ENCODE measurements at regions not wholly inside any gene's neighbourhood (a gene's known extent, or its start where the extent isn't known, plus 50 kb on each side); places are given as distances from the start of the nearest gene placed in this dataset.
"Not testable (repeated sequence)": the region's sequence is repeated elsewhere in the genome, so short reads cannot be mapped to it uniquely, and the experiment has no call there.

DNA sequence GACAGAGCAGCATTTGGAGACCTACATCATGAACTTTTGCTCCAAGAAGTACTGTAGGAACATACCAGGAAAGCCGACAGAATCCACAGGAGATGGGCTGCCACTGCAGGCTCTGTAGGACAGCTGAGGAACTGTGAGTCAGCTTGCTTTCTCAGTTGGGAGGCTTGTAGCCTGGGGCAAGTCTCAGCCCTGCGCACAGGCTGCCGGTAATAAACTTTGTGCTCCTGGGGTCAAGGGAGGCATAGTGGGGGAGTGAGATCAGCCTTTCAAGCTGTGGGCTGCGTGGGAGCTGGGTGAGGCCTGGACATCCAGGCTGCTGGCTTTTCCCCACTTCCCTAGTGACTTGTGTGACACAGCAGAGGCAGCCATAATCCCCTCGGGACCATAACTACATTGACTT is 718.0 kb upstream of the CDH10 start:
- DNase-seq, result no peak

DNA sequence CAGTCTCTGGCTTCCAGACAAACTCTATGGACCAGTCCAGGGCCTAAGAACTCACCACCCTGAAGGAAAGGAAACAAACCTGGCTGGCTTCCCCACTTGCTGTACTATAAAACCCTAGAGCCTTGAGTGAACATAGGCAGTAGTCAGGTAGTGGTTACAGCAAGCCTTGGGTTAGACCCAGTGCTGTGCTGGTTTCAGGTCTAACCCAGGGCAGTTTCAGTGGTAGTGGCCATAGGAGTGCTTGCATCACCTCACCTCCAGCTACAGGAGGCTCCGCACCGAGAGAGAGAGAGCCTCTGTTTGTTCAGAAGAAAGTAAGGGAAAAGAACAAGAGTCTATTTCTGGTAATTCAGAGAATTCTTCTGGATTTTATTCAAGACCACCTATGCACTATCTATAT is 714.1 kb upstream of the CDH10 start:
- no peak for DNase-seq

DNA sequence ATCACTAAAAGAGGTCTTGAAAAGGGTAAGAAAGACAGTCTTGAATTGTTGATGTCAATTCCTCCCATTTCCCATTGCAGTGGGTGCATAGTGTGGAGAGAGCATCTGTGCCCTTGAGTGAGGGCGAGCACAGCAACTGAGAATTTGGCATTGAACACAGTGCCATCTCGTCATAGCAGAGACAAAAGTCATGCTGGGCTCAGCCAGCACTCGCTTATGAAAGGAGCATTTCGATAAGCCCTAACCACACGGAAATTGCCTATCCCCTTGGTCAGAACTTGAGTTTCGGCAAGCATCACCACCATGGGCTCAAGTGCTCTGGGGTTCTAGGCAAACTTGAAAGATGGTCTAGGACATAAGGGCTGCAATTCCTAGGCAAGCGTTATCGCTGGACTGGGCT is 712.8 kb upstream of the CDH10 start:
- DNase-seq, result no peak

DNA sequence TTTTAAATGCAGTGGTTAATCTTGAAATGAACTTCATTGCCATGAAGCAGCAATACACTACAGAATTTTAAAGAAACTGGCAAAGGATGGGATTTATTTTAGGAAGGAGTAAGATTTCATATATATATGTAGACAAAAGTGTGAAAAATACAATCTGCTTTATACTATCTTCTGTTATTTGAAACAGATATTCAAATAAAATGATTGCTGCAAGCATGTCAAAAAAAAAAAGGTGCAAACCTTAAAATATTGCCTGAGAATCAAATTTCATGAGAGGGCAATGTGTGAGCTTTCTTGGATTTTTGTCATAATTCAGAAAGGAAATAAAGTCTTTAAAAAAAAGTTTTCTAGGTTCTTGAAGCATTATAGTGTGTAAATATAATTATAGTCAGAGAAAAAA is 705.0 kb upstream of the CDH10 start:
- DNase-seq, result no peak

DNA sequence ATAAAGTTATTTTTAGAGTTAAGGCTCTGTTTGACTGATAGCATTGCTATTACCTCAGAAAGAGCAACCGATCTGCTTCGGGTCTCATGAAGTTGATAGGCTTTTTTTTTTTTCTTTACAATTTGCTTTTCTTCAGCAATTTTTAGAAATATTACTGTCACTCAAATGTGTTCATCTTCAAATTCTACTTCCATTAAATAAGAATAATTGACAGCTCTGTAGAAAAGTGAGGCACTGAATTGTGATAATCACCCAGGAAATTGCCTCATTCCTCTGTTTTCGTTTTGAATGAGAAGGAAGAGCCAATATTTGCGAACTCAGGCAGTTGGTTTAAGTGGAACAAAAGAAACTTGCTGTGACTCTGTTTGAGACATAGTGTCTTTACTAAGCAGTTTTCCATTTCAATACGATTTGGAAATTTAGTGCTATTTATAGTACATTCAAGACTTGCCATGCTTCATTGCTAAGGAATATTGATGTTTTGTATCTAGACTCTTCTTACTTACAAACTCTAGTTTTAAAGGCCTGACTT is 700.5 kb upstream of the CDH10 start:
- no peak for DNase-seq

DNA sequence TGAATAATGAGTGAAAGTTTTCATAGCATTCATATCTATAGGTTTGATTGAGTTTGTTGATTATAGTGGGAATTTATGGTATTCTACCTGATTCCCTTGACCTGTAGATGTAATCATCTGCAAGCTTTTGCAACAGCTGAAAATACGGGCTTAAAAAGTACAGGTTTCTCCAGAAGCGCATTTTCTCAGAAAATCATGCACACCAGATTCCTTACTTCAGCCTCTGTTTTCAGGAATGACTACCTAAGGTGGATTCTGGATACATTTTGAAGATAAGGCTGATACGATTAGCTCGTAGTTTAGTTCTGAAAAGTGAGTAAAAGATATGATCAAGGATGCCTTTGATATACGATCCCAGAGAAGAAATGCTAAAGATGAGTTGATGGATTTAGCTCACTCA is 694.8 kb upstream of the CDH10 start:
- DNase-seq, result no peak

DNA sequence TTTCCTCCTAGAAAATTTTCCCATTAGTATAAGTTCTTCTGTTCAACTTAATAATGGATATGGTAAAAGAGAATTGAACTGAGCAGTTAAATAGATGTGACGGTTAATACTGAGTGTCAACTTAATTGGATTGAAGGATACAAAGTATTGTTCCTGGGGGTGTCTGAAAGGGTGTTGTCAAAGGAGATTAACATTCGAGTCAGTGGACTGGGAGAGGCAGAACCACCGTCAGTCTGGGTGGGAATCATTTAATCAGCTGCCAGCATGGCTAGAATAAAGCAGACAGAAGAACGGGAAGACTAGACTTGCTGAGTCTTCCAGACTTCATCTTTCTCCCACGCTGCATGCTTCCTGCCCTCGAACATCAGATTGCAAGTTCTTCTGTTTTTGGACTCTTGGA is 689.6 kb upstream of the CDH10 start:
- no peak for DNase-seq

DNA sequence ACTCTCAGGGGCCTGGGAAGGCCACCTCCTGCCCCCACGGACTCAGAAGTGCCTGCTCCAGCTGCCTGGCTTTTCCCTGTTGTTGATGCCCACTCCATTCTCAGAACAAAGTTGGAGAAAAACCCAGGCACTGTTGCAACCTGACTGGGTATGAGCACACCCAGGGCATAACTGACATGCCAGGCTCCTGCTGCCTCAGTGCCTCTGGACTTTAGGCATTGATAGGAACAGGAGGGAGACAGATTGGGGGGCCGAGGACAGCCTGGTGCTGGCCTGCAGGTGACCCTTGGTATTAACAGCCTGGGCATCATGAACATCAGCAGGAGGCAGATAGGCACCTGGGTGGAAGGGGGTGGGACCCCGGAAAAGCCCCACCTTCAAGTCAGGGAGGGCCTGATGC is 685.9 kb upstream of the CDH10 start:
- DNase-seq, result no peak

DNA sequence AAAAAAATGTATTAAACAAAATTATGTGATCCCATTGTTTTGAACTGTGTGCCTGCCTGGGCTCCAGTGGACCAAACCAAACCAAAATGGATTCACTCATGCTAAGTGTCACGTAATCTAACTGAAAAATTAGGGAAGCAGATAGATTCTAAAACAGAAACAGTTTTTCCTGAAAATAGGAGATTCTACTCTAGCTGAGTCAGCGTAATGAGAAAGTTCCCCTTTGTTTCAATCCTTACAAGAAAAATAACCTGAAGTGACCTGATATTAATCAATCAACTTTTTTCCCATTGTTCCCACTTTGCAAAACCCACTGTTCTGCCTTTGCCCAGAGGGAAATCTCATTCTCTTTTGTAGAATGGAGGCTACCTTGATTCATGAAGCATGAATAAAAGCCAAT is 682.4 kb upstream of the CDH10 start:
- DNase-seq, result no peak

DNA sequence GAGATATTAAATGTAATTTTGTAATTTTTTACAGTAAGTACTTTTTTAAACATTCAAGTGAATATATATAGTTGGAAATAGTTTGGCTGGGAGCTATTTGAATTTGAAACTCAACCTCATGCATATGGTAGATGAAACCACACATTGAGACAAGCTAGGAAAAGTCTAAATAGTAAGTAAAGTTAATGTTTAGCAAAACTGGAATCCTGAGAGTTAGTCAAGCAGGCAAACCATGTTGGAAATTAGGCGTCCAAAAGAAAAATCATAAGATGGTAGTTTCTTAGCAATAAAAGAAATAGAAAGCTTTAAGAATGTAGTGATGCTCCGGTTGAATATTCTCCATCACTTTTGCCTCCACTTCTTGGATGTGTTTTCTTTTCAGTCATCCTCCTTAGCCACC is 657.1 kb upstream of the CDH10 start:
- DNase-seq, result no peak

DNA sequence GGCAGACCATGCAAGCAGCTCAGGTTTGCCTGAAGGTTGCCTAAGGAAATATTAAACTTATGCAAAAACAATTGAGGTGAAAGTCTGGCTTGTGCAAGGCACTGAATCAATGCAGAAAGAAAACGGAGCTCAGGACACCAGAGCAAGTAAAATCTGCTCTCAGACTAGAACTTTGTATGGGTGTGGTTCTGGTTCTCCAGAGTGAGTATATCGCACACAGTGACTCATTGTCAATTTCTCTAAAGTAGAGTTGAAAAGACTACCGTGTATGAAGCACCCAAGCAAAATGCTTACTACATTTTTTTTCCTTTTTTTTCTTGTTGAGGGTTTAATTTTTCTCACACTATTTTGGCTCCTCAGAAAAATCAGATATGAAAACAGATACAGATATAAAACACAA is 650.3 kb upstream of the CDH10 start:
- no peak for DNase-seq

DNA sequence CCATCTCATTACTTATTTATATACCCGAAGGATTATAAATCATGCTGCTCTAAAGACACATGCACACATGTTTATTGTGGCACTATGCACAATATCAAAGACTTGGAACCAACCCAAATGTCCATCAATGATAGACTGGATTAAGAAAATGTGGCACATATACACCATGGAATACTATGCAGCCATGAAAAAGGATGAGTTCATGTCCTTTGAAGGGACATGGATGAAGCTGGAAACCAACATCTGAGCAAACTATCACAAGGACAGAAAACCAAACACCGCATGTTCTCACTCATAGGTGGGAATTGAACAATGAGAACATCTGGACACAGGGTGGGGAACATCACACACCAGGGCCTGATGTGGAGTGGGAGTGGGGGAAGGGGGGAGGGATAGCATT is 645.0 kb upstream of the CDH10 start:
- DNase-seq, result not testable (repeated sequence)

DNA sequence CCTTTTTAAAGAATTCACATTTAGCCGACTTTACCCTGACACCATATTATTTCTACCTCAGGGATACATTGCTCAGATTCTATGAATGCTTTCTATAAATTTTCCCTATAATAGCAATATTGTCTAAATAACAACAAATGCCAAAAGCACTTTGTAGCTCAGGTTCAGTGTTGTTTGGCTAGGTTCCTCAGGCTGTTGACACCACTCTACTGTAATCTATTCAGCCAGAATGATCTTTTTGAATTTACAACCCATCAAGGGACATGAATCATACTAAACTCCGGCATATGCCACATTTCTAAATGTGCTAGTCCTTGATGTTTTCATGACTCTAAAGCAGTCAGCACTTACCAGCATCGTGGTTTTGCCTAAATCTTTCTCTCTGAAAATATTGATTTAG is 641.5 kb upstream of the CDH10 start:
- no peak for DNase-seq

DNA sequence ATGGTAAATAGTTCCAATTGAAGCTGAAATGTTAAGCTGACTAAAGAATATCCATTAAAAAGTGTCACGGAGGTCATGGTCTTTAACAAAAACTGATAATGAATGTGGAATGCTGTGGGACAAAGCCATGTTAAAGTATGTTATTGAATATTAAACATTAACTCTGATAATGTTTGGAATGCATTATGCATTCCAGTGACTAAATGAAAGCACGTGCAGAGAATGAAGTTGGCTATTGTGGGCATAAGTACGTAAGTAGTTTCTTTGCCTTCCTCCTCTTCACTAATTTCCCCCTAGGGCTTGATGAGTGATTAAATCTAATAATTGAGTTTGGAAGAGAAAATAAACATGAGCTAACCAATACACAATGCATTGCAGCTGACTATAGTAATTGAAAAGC is 640.4 kb upstream of the CDH10 start:
- no peak for DNase-seq

DNA sequence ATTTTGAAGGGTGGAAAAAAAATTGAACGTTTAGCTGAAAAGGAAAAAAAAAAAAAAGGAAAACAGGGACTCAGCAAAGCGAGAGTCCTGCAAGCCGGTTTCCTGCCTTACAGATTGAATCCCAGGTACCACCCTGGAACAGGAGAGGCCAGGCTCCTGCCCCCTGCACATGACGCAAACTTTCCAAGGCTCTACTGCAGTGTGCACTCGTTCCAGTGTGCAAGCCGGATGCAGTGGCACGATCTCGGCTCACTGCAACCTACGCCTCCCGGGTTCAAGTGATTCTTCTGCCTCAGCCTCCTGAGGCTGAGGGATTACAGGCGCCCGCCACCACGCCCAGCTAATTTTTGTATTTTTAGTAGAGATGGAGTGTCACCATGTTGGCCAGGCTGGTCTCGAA is 618.7 kb upstream of the CDH10 start:
- DNase-seq, result not testable (repeated sequence)

DNA sequence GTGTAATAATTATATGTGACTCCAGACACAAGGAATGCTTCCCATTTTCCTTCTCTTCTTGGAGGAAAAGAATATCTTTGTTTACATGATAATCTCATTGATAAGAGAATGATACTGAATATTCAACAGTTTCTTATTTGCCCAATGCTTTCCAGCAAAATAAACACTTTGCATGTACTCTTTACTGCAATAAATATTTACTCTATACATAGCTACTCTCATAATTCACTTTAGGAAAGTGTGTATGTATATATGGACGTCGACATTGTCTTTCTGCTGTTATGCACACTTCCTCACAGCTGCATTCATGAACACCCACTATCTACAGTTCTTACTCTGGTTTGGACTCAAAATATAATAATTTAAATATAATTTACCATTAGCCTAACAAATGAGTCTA is 617.4 kb upstream of the CDH10 start:
- no peak for DNase-seq

DNA sequence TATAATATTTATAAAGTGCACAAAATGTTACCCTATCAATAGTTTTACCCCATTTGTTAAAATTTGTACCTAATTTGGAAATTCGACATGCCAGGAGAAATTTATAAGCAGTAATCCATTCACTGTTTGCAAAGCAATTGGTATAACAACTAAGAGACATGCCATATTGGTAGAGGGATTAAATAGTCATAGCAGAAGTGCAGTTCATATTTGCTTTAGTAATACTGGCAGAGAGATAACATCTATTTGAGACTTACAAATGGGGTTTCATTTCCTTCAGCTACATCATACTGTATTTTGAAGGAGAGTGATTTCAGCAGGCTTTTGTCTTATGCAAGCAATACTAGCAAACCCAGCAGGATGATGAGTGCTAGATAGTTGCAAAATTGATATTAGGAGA is 610.4 kb upstream of the CDH10 start:
- peak in 1 of 2 experiments; percentile 50 for DNase-seq

DNA sequence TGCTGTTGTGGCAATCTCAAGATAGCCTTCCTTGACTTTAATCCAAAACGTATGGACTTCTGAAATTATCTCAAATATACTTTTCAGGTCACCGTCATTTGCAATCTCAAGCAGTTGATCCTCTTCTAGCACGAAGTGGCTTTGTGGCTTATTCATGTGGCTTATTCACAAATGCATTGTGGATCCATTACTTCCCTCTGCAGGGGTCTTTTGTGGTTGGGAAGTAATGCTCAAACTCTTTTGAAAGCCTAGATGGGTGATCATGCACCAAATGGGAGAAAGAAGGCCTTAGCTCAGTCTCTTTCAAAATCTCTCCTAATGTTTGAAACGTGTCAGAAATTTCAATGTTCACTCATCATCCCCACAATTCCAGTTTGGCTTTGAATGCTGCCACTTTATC is 597.2 kb upstream of the CDH10 start:
- DNase-seq, result no peak

DNA sequence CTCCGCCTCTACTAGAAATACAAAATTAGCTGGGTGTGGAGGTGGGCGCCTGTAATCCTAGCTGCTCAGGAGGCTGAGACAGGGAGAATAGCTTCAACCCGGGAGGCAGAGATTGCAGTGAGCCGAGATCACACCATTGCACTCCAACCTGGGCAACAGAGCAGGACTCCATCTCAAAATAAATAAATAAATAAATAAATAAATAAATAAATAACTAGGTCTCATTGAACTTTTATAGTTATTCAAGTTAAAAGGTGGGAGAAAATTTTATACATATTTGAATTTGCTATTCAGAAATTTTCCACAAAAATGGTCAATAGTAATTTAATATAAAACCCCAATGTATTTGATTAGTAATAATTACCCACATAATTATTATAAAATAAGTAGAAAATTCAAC is 593.9 kb upstream of the CDH10 start:
- DNase-seq, result not testable (repeated sequence)

DNA sequence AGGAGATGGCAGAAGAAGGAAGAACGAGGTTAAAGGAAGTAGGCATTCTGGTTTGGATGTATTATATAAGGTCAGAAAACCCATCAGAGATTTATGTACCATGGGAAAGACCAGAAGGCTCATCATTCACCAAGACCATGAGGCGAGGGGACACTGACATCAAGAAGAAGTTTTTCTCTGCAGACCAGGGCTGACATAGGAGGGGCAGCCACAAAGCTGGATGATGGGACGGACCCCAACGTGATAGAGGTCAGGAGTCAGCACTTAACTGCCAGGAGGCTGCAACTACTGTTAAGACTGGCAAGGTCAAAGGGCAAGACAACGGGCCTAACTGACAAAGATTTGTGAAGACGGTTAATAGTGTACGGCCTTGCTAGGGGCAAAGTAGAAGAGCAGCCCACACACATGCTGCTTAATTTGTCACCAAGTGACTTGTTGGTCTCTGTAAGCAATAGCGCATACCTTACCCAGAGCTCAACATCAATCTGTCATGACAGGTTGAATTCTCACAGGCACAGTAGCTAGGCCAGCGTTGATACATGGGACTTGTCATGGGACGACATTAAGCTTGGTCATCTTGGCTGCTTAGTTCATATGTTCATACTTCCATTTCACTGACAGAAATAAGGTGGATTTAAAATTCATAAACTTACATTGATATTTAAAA is 579.7 kb upstream of the CDH10 start:
- DNase-seq, result no peak

DNA sequence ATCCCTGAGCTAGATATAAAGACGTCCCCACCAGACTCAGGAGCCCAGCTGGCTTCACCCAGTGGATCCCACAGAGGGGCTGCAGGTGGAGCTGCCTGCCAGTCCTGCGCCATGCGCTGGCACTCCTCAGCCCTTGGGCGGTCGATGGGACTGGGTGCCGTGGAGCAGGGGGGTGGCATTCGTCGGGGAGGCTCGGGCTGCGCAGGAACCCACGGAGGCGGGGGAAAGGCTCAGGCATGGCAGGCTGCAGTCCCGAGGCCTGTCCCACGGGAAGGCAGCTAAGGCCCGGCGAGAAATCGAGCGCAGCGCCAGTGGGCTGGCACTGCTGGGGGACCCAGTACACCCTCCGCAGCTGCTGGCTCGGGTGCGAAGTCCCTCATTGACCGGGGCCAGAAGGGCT is 555.1 kb upstream of the CDH10 start:
- DNase-seq, result not testable (repeated sequence)

DNA sequence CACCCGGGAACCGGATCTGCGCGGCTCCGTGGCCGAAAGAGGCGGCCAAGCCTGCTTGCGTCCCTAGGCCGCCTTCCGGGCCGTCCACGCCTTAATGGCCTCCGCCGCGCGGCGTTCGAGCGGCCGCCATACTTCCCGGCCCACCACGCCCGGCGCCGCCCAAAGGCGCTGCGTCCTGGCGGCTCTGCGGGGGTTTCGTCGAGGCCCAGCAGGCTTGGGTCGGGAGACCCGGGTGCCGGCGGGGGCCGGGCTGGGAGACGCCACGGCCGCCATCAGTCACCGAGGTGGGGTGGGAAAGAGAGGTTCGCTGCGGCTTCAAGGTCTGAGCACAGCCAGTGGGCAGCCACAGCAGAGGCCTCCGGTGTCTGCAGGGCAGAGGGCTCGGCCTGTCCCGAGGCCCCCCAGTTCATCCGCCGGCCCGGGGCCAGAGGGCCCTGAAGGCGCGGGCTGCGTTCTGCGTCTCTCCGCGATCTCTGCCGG is 545.8 kb upstream of the CDH10 start:
- DNase-seq, result no peak

DNA sequence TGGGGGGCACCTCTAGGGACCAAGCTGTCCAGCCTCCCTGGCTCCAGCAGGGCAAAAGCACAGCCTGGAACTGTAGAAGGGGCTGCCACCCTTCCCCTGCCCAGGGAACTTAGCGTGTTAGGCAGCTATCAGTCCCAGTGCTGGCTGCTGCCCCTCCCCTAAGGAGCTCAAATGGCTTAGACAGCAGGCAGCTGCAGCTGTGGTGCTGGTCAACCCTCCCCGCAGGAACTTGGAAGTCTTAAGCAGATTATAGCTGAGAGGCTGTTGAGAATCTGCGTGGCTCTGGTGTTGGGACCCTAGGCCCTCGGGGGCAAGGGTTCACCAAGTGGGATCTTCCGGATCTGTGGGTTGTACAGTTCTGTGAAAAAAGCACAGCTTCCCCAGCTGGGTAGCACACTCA is 536.5 kb upstream of the CDH10 start:
- DNase-seq, result peak; percentile 81 to 93

DNA sequence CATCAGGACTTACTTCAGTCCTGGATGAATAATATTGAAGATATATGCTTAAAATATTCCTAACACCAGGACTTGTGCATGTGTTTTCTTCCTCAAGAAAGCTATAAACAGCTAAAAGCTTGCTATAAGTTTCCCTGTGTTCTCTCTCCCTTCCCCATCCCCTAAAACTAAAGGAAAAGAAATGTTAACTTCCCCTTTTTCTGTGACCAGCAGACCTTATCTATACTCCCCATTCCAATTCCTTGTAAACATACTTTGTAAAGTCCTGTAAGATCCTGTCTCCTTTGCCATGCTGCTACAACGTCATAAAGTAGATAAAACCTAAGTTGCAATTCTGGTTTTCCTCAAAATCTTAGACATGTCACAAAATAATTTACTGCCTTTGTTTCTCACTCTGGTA is 517.8 kb upstream of the CDH10 start:
- not testable (repeated sequence) for DNase-seq

DNA sequence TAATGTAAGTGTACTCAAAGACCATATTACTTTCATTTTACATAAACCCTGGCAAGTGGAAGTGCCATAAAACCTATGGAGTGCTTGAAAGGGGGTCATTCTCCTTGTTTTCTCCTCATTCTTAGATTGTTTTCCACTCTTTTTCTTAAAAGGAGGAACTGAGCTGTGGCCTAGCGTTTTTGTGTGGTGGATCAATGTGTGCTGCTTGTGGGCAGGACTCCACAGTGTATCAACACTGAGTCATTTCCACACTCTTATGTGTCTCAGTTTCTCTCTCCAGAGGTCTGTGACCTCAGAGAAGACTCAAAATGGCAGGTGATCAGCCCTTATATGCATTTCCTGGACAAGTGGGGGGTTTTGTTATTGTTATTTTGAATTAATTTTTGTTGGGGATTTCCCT is 516.1 kb upstream of the CDH10 start:
- no peak for DNase-seq

Measured in NCI-H524 (cell line).